HepG2 (cell line): ENCODE measurements at regions not wholly inside any gene's neighbourhood (a gene's known extent, or its start where the extent isn't known, plus 50 kb on each side); places are given as distances from the start of the nearest gene placed in this dataset.

Source experiments
- ATAC-seq: fragments of 200-7000 bp; cut with Tn5 transposase; 3 replicates; pipeline ENCODE4 v1.9.1; 2020; ENCODE audit warnings: mild to moderate bottlenecking, moderate library complexity
- BruUV-seq: library from RNA; stranded (reverse); fragments of 400-500 nt; replicated peaks from 2 replicates; lab custom pipeline; 2021; lab: Mats Ljungman, UMichigan
- CTCF ChIA-PET: fragments of 300-600 bp; formaldehyde crosslinking; extraction: SDS; loops from one replicate; lab custom pipeline; 2021; ENCODE audit warnings: low total read pairs, inconsistent platforms, low intra/inter-chr PET ratio; lab: Yijun Ruan, JAX
- POLR2A ChIA-PET: fragments of 350-600 bp; sonication (Branson Sonifier 250); formaldehyde crosslinking; loops from one replicate; lab custom pipeline; 2020; ENCODE audit warnings: antibody characterized with exemption, inconsistent platforms; lab: Yijun Ruan, JAX
- DNase-seq: peaks from one replicate; pipeline ENCODE4 v3.0.0-alpha.2; 2015; ENCODE audit warnings: low spot score
- FAIRE-seq: peaks from 3 replicates; lab custom pipeline; 2011; peaks lifted over from hg19 to GRCh38; lab: Jason Lieb, UNC
- H2AFZ ChIP-seq: one replicate; pipeline ENCODE4 v1.6.1; 2011; ENCODE audit warnings: low read length, inconsistent platforms
- H3K27ac ChIP-seq: fragments of 300-600 bp; 3 replicates; pipeline ENCODE4 v1.8.0; 2011; ENCODE audit warnings: mixed run types, mild to moderate bottlenecking, mixed read lengths, low read length, inconsistent platforms; ENCODE audit not compliant: insufficient read depth; ENCODE audit errors: extremely low read length
- H3K27me3 ChIP-seq, 2 experiments: fragments of 200-600 bp in 1 of 2; 2 replicates in 1 of 2; 3 replicates in 1 of 2; pipeline versions ENCODE4 v1.6.0 to v1.8.0; 2011; ENCODE audit warnings: low read length in 2 of 2, mild to moderate bottlenecking in 2 of 2, moderate library complexity in 2 of 2, inconsistent platforms in 1 of 2; ENCODE audit not compliant: insufficient read depth in 2 of 2, control insufficient read depth in 1 of 2
- H3K36me3 ChIP-seq, 2 experiments: fragments of 200-600 bp in 1 of 2; replicated peaks in 1 of 2; 2 replicates in 1 of 2; 3 replicates in 1 of 2; pipeline versions ENCODE4 v1.5.1 to v1.8.0; 2011; ENCODE audit warnings: low read length in 2 of 2, inconsistent platforms in 1 of 2; ENCODE audit not compliant: insufficient read depth in 2 of 2, control insufficient read depth in 1 of 2
- H3K4me1 ChIP-seq: 2 replicates; pipeline ENCODE4 v1.5.1; 2012; ENCODE audit warnings: low read length, inconsistent platforms; ENCODE audit not compliant: insufficient read depth
- H3K4me2 ChIP-seq: 2 replicates; pipeline ENCODE4 v1.6.0; 2011; ENCODE audit warnings: low read depth, low read length, inconsistent platforms
- H3K4me3 ChIP-seq, 3 experiments: fragments of 200-600 bp in 1 of 3; sonication (generic), shearing (Covaris generic) in 1 of 3; replicated peaks in 1 of 3; 2 replicates each; pipeline ENCODE4 v1.5.1; 2011 to 2016; ENCODE audit warnings: low read length in 3 of 3, inconsistent platforms in 2 of 3, low read depth in 2 of 3, mild to moderate bottlenecking in 2 of 3, control low read depth in 1 of 3, mixed read lengths in 1 of 3; ENCODE audit not compliant: insufficient read depth in 1 of 3
- H3K79me2 ChIP-seq: one replicate; pipeline ENCODE4 v1.6.1; 2011; ENCODE audit warnings: low read length, inconsistent platforms; ENCODE audit not compliant: insufficient read depth
- H3K9ac ChIP-seq: 2 replicates; pipeline ENCODE4 v1.6.0; 2011; ENCODE audit warnings: mild to moderate bottlenecking, low read depth, low read length, inconsistent platforms; ENCODE audit not compliant: insufficient read depth
- H3K9me3 ChIP-seq: 2 replicates; pipeline ENCODE4 v1.5.1; 2012; ENCODE audit warnings: mild to moderate bottlenecking, low read length
- H4K20me1 ChIP-seq: 2 replicates; pipeline ENCODE4 v1.6.0; 2011; ENCODE audit warnings: inconsistent platforms, mild to moderate bottlenecking, low read length, moderate library complexity; ENCODE audit not compliant: insufficient read depth
- CREB1 ChIP-seq, 2 experiments: fragments of 450-650 bp in 1 of 2; IDR thresholded peaks; 2 replicates each; pipeline ENCODE4 v1.6.1; 2016 to 2017; ENCODE audit warnings: control low read depth in 1 of 2, mild to moderate bottlenecking in 1 of 2, missing compliant biosample characterization in 1 of 2, missing genetic modification characterization in 1 of 2
- FOXP1 ChIP-seq, 2 experiments: fragments of 450-650 bp in 1 of 2; IDR thresholded peaks; 2 replicates each; pipeline ENCODE4 v1.6.1; 2017 to 2018; ENCODE audit warnings: antibody characterized with exemption in 1 of 2
- SIX1 ChIP-seq: sonication (generic); formaldehyde crosslinking; IDR thresholded peaks from 2 replicates; pipeline ENCODE4 v1.4.0; 2020; ENCODE audit warnings: missing genetic modification reagents, borderline replicate concordance
- SRF ChIP-seq: IDR thresholded peaks from 2 replicates; pipeline ENCODE4 v1.6.1; 2011; ENCODE audit warnings: mild to moderate bottlenecking, low read depth, low read length, moderate library complexity
- XRCC5 ChIP-seq: fragments of 200-400 bp; formaldehyde crosslinking; optimal IDR thresholded peaks from 2 replicates; pipeline ENCODE3; 2017; ENCODE audit warnings: mild to moderate bottlenecking, low read length
- ZNF24 ChIP-seq: fragments of 450-650 bp; IDR thresholded peaks from 2 replicates; pipeline ENCODE4 v1.6.1; 2017; ENCODE audit warnings: antibody characterized with exemption, mild to moderate bottlenecking
- ZNF317 ChIP-seq: sonication (generic); formaldehyde crosslinking; IDR thresholded peaks from 2 replicates; pipeline ENCODE4 v1.5.0; 2020; ENCODE audit warnings: mild to moderate bottlenecking, missing genetic modification reagents
- ZNF816 ChIP-seq: sonication (generic); formaldehyde crosslinking; IDR thresholded peaks from 2 replicates; pipeline ENCODE4 v1.8.0; 2022; ENCODE audit warnings: missing genetic modification reagents, mild to moderate bottlenecking, borderline replicate concordance
- WGBS: methylation state at CpG from one replicate; pipeline ENCODE4 v1.1.6; 2017; ENCODE audit warnings: low lambda C conversion rate; 5-methylcytosine and 5-hydroxymethylcytosine counted together
- in situ Hi-C: cut with HindIII; loops from 2 replicates; pipeline ENCODE4 v1.10.0; 2017; ENCODE audit warnings: low pct_unique_long_range_greater_than_20kb; ENCODE audit not compliant: extremely low pct_ligation_motif_present
- intact Hi-C: fragments of 100-400 bp; cut with micrococcal nuclease; formaldehyde crosslinking; loops from one replicate; pipeline ENCODE4 v1.10.0; 2022; ENCODE audit not compliant: unreplicated experiment

DNA sequence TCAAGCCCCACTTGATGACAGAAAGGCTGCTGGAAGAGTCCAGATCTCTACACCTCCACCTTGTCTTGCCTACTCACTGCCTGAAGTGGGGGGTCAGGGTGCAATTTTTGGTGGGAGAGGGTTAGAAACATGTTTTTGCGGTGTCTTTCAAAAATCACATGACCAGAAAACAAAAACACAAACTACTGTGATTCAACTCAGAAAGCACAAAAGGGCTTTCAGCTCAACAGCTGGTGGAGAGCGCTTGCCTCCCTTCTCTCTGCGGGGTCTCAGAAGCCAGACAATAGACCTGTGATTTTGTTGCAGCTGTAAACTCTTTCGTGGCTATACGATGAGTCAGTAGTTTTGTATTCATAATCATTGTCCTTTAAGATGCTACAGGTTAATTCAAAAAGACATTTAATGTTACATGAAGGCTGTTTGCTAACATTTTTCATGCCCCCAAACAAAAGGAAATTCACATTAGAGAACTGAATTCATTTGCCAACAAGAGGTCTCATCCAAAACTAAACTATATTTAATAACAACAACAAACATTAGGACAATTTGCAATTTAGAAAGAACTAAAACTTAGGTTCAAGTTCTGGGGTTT lies 172.6 kb upstream of the RAI14 start:
- WGBS = 33% methylated on average over 5 of the region's 5 CpGs
- Histone ChIP-seq H2AFZ (no peak overlapping the region), H3K4me1 (peaks cover 76% of the 10 kb centered on the region), H3K27ac (no peak overlapping the region), H3K4me3 (no peak overlapping the region), H3K9ac (no peak overlapping the region), H3K9me3 (no peaks in the 10 kb centered on the region), H3K27me3 (0 out of 5 replicates have a peak, but pooled peaks cover 0 to 7% of the 10 kb centered on the region in 2 experiments), H4K20me1 (no peaks in the 10 kb centered on the region), H3K4me2 (no peak overlapping the region), H3K36me3 (no peaks in the 10 kb centered on the region), H3K79me2 (no peaks in the 10 kb centered on the region)
- no TSS peak for BruUV-seq
- intact Hi-C loops (no loop called here), in situ Hi-C loops (loop anchor here (10.0 kb wide), 3 partner anchors 51 to 521 kb away; partner anchors contain the start of gene RAI14)
- FAIRE-seq (no peak), ATAC-seq (no peak), DNase-seq (no peak)
- ChIA-PET CTCF (no interaction called here), POLR2A (no interaction called here)
- TF ChIP-seq ZNF816 (CRISPR knock-in tag) (no peak), FOXP1 (IDR thresholded peaks at IDR 0.05) (no peak), FOXP1 (CRISPR knock-in tag; IDR thresholded peaks at IDR 0.05) (no peak), ZNF24 (no peak), XRCC5 (no peak)

DNA sequence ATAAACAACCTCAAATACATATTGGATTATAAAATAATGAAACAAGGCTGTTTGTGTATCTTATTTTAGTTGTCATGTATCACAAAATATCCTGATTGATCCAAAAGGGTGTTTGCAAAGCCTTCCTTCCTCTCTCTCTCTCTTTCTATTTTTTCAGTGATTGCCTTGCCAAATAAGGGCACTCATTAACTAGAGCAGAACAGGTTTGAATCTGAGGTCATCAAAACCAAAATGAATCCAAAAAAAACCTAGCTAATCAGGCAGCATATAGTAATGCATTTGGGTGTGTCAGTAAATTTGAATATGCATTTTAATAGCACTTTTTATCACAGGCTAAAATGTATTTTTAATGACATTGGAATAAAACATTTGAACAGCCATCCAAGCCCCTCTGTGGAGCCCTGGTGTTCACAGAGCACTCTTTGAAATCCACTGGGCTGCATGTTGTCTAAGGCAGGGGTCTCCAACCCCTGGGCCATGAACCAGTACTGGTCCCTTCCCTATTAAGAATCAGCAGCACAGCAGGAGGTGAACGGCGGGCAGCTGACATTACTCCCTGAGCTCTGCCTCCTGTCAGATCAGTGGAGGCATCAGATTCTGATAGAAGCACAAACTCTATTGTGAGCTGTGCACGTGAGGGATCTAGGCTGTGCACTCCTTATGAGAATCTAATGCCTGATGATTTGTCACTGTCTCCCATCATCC lies 171.8 kb upstream of the RAI14 start:
- in situ Hi-C loops = loop anchor here (10.0 kb wide), 3 partner anchors 50 to 520 kb away; partner anchors contain the start of gene RAI14

More for the DNA sequence above, 171.8 kb upstream of the RAI14 start:
- H3K36me3 ChIP-seq = no peaks in the 10 kb centered on the region
- intact Hi-C loops = no loop called here
- no peaks in the 10 kb centered on the region for H3K9me3 ChIP-seq
- no peak overlapping the region for H3K4me3 ChIP-seq
- H3K27ac ChIP-seq = no peak overlapping the region
- DNase-seq (no peak), FAIRE-seq (no peak), ATAC-seq (no peak)
- H3K27me3 ChIP-seq = 0 out of 5 replicates have a peak, but pooled peaks cover 0 to 7% of the 10 kb centered on the region in 2 experiments
- no peak overlapping the region for H3K9ac ChIP-seq
- H4K20me1 ChIP-seq = no peaks in the 10 kb centered on the region
- H3K79me2 ChIP-seq = no peaks in the 10 kb centered on the region
- peak overlapping the region; percentile 28 for H3K4me2 ChIP-seq
- POLR2A ChIA-PET = interaction anchor here (0.8 to 3.1 kb wide), 3 partner anchors 15 to 431 kb away, joined by 3 to 17 read pairs (median 5); partner anchors contain the start of genes BRIX1 and RAD1
- H3K4me1 ChIP-seq = peaks cover 74% of the 10 kb centered on the region
- CTCF ChIA-PET = no interaction called here
- no CpG with 5 or more reads among the region's 3 CpGs for WGBS
- BruUV-seq = no TSS peak
- TF ChIP-seq ZNF317 (CRISPR knock-in tag) (peak; percentile 96), SRF (peak; percentile 85), SIX1 (no peak), CREB1 (IDR thresholded peaks at IDR 0.05) (no peak), CREB1 (CRISPR knock-in tag; IDR thresholded peaks at IDR 0.05) (no peak)
- no peak overlapping the region for H2AFZ ChIP-seq
